GM19455 (cell line): ENCODE measurements at regions not wholly inside any gene's neighbourhood (a gene's known extent, or its start where the extent isn't known, plus 50 kb on each side); places are given as distances from the start of the nearest gene placed in this dataset.

ENCODE experiments used
- ATAC-seq: cut with Tn5 transposase; IDR thresholded peaks from one replicate; pipeline ENCODE4 v1.9.1; 2021; ENCODE audit not compliant: unreplicated experiment

GRCh38 chr3:155029941-155030340 lies 50.2 kb upstream of the MME start:
- ATAC-seq = no peak

- no peak for ATAC-seq
Observed at GRCh38 chr3:155026999-155027591, 53.0 kb upstream of the MME start.

- ATAC-seq = no peak
Observed at GRCh38 chr3:155024006-155024638, 56.0 kb upstream of the MME start.

GRCh38 chr3:155022896-155023295 lies 57.2 kb upstream of the MME start:
- no peak for ATAC-seq

- no peak for ATAC-seq
Observed at GRCh38 chr3:155019575-155019974, 60.5 kb upstream of the MME start.

GRCh38 chr3:155018621-155019330 lies 61.3 kb upstream of the MME start:
- no peak for ATAC-seq

GRCh38 chr3:155015776-155016436 lies 64.2 kb upstream of the MME start:
- no peak for ATAC-seq

- ATAC-seq = no peak
Observed at GRCh38 chr3:155014953-155015352, 65.2 kb upstream of the MME start.

GRCh38 chr3:155013427-155013826 lies 66.7 kb upstream of the MME start:
- ATAC-seq = no peak

GRCh38 chr3:155012584-155012983 lies 67.5 kb upstream of the MME start:
- ATAC-seq = no peak

- no peak for ATAC-seq
Observed at GRCh38 chr3:155010416-155010815, 69.7 kb upstream of the MME start.

- no peak for ATAC-seq
Observed at GRCh38 chr3:155009217-155009616, 70.9 kb upstream of the MME start.

GRCh38 chr3:155007729-155008128 lies 72.4 kb upstream of the MME start:
- ATAC-seq = no peak

GRCh38 chr3:155001289-155002010 lies 78.7 kb upstream of the MME start:
- ATAC-seq = no peak

- ATAC-seq = no peak
Observed at GRCh38 chr3:154992655-154993054, 87.5 kb upstream of the MME start.

- no peak for ATAC-seq
Observed at GRCh38 chr3:154990543-154990942, 89.6 kb upstream of the MME start.

GRCh38 chr3:154987846-154988245 lies 92.3 kb upstream of the MME start:
- no peak for ATAC-seq

GRCh38 chr3:154981664-154982063 lies 98.5 kb upstream of the MME start:
- ATAC-seq = no peak

- ATAC-seq = no peak
Observed at GRCh38 chr3:154981201-154981600, 98.9 kb upstream of the MME start.

- ATAC-seq = no peak
Observed at GRCh38 chr3:154979331-154979730, 100.8 kb upstream of the MME start.

- ATAC-seq = no peak
Observed at GRCh38 chr3:154977666-154978065, 102.5 kb upstream of the MME start.
